Stomach (tissue), 4 donors: ENCODE measurements at regions not wholly inside any gene's neighbourhood (a gene's known extent, or its start where the extent isn't known, plus 50 kb on each side); places are given as distances from the start of the nearest gene placed in this dataset.

ENCODE experiments used
- EP300 ChIP-seq: sonication (generic); formaldehyde crosslinking; IDR thresholded peaks from one replicate; pipeline ENCODE4 v1.6.1; 2017; ENCODE audit warnings: antibody characterized with exemption
- POLR2A ChIP-seq, 4 donors: fragments of 450-650 bp; IDR thresholded peaks; one replicate each; pipeline ENCODE4 v1.6.1; 2016; ENCODE audit warnings: antibody characterized with exemption in 4 of 4, control low read depth in 2 of 4, mild to moderate bottlenecking in 1 of 4, moderate library complexity in 1 of 4
- POLR2AphosphoS5 ChIP-seq, 3 donors: sonication (generic); formaldehyde crosslinking; IDR thresholded peaks; one replicate each; pipeline ENCODE4 v1.6.1; 2016; ENCODE audit warnings: antibody characterized with exemption in 3 of 3
- TF ChIP-seq, protein P1 (sequence below), 7 experiments: fragments of 450-650 bp in 4 of 7; fragments of 200-600 bp in 3 of 7; sonication (generic) in 3 of 7; IDR thresholded peaks; one replicate each; pipeline ENCODE4 v1.5.1; 2016 to 2019; ENCODE audit warnings: antibody characterized with exemption in 7 of 7, control low read depth in 2 of 7, mild to moderate bottlenecking in 1 of 7

DNA sequence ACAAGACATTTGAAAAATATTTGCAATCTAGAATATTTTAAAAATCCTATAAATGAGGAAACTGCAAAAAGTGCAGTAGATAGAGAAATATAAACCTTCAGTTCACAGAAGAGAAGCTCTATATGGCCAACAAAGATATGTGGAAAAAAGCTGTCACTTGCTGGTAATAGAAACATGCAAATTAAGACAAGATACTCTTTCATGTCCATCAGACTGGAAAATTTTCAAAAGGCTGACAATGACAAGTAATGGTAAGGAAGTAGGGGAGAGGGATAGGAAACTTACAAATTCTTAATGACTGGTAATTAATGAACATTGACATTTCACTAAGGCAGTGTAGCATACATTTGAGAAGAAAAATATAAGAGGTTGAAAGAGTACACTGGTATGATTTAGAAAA lies 147.9 kb downstream of the MRPL39 start:
- TF ChIP-seq, protein P1, sequence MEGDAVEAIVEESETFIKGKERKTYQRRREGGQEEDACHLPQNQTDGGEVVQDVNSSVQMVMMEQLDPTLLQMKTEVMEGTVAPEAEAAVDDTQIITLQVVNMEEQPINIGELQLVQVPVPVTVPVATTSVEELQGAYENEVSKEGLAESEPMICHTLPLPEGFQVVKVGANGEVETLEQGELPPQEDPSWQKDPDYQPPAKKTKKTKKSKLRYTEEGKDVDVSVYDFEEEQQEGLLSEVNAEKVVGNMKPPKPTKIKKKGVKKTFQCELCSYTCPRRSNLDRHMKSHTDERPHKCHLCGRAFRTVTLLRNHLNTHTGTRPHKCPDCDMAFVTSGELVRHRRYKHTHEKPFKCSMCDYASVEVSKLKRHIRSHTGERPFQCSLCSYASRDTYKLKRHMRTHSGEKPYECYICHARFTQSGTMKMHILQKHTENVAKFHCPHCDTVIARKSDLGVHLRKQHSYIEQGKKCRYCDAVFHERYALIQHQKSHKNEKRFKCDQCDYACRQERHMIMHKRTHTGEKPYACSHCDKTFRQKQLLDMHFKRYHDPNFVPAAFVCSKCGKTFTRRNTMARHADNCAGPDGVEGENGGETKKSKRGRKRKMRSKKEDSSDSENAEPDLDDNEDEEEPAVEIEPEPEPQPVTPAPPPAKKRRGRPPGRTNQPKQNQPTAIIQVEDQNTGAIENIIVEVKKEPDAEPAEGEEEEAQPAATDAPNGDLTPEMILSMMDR (IDR thresholded peaks at IDR 0.05) = no peak
- no peak for TF ChIP-seq POLR2AphosphoS5 (IDR thresholded peaks at IDR 0.05)
- TF ChIP-seq POLR2A (IDR thresholded peaks at IDR 0.05) = no peak
- TF ChIP-seq EP300 = no peak
